Omental fat pad (tissue), 3 donors: ENCODE measurements at regions not wholly inside any gene's neighbourhood (a gene's known extent, or its start where the extent isn't known, plus 50 kb on each side); places are given as distances from the start of the nearest gene placed in this dataset.

Experiments
- ATAC-seq: fragments of 150-250 bp; one replicate; pipeline ENCODE4 v1.9.1; 2016; ENCODE audit warnings: mild to moderate bottlenecking, moderate library complexity; ENCODE audit not compliant: low FRiP score
- DNase-seq: peaks from one replicate; pipeline ENCODE4 v3.0.0-alpha.2; 2019; ENCODE audit warnings: low spot score
- CTCF ChIP-seq, 3 donors: fragments of 450-650 bp; IDR thresholded peaks; one replicate each; pipeline ENCODE4 v1.5.1; 2016 to 2017; ENCODE audit warnings: antibody characterized with exemption in 3 of 3, mild to moderate bottlenecking in 3 of 3, moderate library complexity in 2 of 3

DNA sequence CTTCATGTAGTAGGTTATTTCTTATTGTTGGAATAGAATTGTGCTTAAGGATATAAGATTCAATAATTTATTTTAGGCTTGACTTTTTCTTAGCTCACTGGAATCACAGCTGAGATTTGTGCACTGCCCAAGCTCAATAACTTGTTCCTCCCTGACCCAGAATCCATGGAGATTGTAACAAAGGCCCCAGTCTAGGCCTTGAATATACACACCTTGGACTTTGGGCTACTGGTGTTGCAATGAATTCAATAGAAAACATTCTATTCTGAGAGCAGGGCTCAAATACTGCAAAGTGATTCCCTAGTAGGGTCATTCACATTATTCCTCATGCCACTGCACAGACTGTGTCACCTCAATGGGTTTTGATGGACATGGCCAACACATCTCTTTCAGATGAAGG lies 352.4 kb downstream of the GALC start:
- no peak for ATAC-seq
- no peak for DNase-seq
- no peak for TF ChIP-seq CTCF (IDR thresholded peaks at IDR 0.05)

DNA sequence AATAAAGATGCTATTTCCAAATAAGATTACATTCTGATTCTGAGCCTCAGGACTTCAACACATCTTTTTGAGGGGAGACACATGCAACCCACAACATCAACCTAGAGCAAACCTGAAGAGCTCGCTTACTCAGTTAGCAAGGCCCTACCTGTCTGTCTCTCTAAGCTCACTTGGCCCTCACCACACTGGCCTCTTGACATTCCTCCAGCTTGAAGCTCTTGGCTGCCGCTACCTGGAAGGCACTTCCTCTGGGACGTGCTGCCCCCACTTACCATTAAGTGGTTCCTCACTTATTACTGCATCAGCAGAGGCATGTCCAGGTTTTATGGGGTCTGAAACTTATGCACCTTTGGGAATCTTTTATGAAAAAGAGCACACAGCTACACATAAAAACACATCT lies 354.8 kb downstream of the GALC start:
- no peak for DNase-seq
- TF ChIP-seq CTCF (IDR thresholded peaks at IDR 0.05) = no peak
- no peak for ATAC-seq

DNA sequence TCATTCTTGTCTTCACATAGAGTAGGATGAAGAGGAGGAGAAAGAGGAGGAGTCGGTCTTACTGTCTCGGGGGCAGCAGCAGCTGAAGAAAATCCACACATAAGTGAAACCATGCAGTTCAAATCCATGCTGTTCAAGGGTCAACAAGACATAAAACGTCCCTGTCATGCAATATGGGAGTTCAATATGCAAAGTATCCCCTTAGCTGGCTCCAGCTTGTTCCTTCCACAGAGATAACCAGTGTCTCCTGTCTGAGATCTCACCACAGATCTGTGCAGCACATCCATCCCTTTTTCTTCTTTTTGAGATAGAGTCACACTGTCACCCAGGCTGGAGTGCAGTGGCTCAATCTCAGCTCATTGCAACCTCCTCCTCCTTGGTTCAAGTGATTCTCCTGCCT lies 357.5 kb downstream of the GALC start:
- DNase-seq (no peak), ATAC-seq (no peak)
- TF ChIP-seq CTCF (IDR thresholded peaks at IDR 0.05) = no peak

DNA sequence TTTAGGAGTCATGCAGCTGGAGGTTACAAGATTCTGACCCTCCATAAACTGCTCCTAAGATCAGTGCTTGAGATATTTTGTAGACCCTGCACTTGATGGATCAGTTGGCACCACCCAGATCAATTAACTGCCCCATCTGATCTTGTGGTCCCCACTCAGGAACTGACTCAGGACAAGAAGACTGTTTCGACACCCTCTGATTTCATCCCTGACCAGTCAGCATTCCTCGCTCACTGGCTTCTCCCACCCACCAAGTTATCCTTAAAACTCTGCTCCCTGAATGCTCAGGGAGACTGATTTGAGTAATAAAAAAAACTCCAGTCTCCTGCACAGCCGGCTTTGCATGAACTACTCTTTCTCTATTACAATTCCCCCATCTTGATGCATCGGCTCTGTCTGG lies 360.2 kb downstream of the GALC start:
- TF ChIP-seq CTCF (IDR thresholded peaks at IDR 0.05) = no peak
- DNase-seq (no peak), ATAC-seq (no peak)

DNA sequence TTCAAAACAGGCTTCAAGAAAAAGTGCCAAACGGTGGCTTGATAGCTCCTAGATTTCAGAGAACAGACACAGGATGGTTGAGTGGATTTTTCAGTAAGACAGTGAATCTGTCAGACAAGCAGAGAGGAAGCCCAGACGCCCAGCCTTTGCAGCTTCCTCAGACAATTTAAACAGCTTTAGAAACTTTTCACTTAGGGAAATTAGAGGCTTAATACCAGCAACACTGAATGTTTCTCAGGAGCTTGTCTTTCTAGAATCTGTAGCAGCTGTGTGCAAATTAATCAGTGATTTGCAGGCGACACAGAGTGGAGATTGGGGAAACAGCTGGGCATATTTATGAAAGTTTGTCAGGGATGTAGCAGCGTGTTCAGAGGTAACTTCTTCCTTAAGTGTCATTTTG lies 362.1 kb downstream of the GALC start:
- ATAC-seq (no peak), DNase-seq (no peak)
- no peak for TF ChIP-seq CTCF (IDR thresholded peaks at IDR 0.05)

GRCh38 chr14:87629788-87630187 lies 363.2 kb downstream of the GALC start:
- no peak for ATAC-seq
- DNase-seq = no peak
- TF ChIP-seq CTCF (IDR thresholded peaks at IDR 0.05) = no peak

GRCh38 chr14:87628780-87629179 lies 364.2 kb downstream of the GALC start:
- no peak for TF ChIP-seq CTCF (IDR thresholded peaks at IDR 0.05)

More at GRCh38 chr14:87628780-87629179, 364.2 kb downstream of the GALC start:
- DNase-seq (no peak), ATAC-seq (no peak)
